ENCODE measurements at regions not wholly inside any gene's neighbourhood (a gene's known extent, or its start where the extent isn't known, plus 50 kb on each side); places are given as distances from the start of the nearest gene placed in this dataset.

DNA sequence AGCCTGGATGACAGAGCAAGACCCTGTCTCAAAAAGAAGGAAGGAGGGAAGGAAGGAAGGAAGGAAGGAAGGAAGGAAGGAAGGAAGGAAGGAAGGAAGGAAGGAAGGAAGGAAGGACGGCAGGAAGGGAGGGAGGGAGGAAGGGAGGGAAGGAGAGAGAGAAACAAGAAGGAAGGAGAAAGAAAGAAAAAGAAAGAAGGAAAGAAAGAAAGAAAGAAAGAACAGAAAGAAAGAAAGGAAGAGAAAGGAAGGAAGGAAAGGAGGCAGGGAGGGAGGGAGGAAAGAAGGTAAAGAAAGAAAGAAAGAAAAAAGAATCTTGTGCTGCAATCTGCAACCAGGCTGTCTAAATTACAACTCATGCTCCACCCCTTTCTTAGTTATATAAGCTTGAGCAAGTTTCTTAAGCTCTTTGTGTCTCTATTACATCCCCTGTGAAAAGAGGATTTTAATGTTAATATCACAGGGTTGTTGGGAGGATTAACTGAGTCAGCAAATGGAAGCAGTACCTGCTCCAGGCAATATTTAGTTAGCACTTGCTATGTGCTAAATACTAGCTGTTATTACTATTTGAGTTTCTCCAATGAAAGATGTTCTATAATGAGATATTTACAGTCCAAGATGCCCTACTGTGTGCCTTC, 917.9 kb upstream of the AUTS2 start:
- Histone ChIP-seq H3K4me3 (ENCODE audit: low read depth, low read length) (no peak overlapping the region), H3K36me3 (replicated peaks) (no peaks in the 10 kb centered on the region), H3K27me3 (replicated peaks) (no peaks in the 10 kb centered on the region), H3K27ac (no peak overlapping the region)
- no peak for TF ChIP-seq CTCF (IDR thresholded peaks at IDR 0.05; ENCODE audit: low read depth, low read length, missing control alignments)
- no peak for DNase-seq
- in situ Hi-C loops (cut with HindIII; ENCODE audit: low pct_ligation_motif_present, low sequenced_read_pairs): no loop called here

- H3K36me3 ChIP-seq (replicated peaks): no peaks in the 10 kb centered on the region
- DNase-seq: no peak
- in situ Hi-C loops (cut with HindIII; ENCODE audit: low pct_ligation_motif_present, low sequenced_read_pairs): no loop called here
- H3K4me3 ChIP-seq (ENCODE audit: low read depth, low read length): no peak overlapping the region
- no peak overlapping the region for H3K27ac ChIP-seq
- no peak for TF ChIP-seq CTCF (IDR thresholded peaks at IDR 0.05; ENCODE audit: low read depth, low read length, missing control alignments)
- H3K27me3 ChIP-seq (replicated peaks): no peaks in the 10 kb centered on the region
Observed at GRCh38 chr7:68682910-68683309, 915.4 kb upstream of the AUTS2 start.

GRCh38 chr7:68684246-68684839, 913.9 kb upstream of the AUTS2 start:
- Histone ChIP-seq H3K27me3 (replicated peaks) (no peaks in the 10 kb centered on the region), H3K4me3 (ENCODE audit: low read depth, low read length) (no peak overlapping the region), H3K27ac (no peak overlapping the region), H3K36me3 (replicated peaks) (no peaks in the 10 kb centered on the region)
- TF ChIP-seq CTCF (IDR thresholded peaks at IDR 0.05; ENCODE audit: low read depth, low read length, missing control alignments): no peak
- in situ Hi-C loops (cut with HindIII; ENCODE audit: low pct_ligation_motif_present, low sequenced_read_pairs): no loop called here
- no peak for DNase-seq

- Histone ChIP-seq H3K4me3 (ENCODE audit: low read depth, low read length) (no peak overlapping the region), H3K27me3 (replicated peaks) (no peaks in the 10 kb centered on the region), H3K36me3 (replicated peaks) (no peaks in the 10 kb centered on the region), H3K27ac (no peak overlapping the region)
- in situ Hi-C loops (cut with HindIII; ENCODE audit: low pct_ligation_motif_present, low sequenced_read_pairs): no loop called here
- TF ChIP-seq CTCF (IDR thresholded peaks at IDR 0.05; ENCODE audit: low read depth, low read length, missing control alignments): no peak
- no peak for DNase-seq
Observed at GRCh38 chr7:68684996-68685395, 913.3 kb upstream of the AUTS2 start.

GRCh38 chr7:68688416-68689086, 909.7 kb upstream of the AUTS2 start:
- Histone ChIP-seq H3K27ac (no peak overlapping the region), H3K27me3 (replicated peaks) (no peaks in the 10 kb centered on the region), H3K4me3 (ENCODE audit: low read depth, low read length) (no peak overlapping the region), H3K36me3 (replicated peaks) (no peaks in the 10 kb centered on the region)
- TF ChIP-seq CTCF (IDR thresholded peaks at IDR 0.05; ENCODE audit: low read depth, low read length, missing control alignments): no peak
- in situ Hi-C loops (cut with HindIII; ENCODE audit: low pct_ligation_motif_present, low sequenced_read_pairs): no loop called here
- no peak for DNase-seq
